ENCODE measurements at regions not wholly inside any gene's neighbourhood (a gene's known extent, or its start where the extent isn't known, plus 50 kb on each side); places are given as distances from the start of the nearest gene placed in this dataset.
"Not testable (repeated sequence)": the region's sequence is repeated elsewhere in the genome, so short reads cannot be mapped to it uniquely, and the experiment has no call there.

GRCh38 chr5:120152931-120153330 is 311.2 kb upstream of the PRR16 start:
- DNase-seq, result no peak

GRCh38 chr5:120153551-120153950 is 310.5 kb upstream of the PRR16 start:
- no peak for DNase-seq

GRCh38 chr5:120155873-120156272 is 308.2 kb upstream of the PRR16 start:
- no peak for DNase-seq

GRCh38 chr5:120158211-120158610 is 305.9 kb upstream of the PRR16 start:
- DNase-seq, result no peak

- no peak for DNase-seq
These were observed 304.9 kb upstream of the PRR16 start for GRCh38 chr5:120159155-120159554.

GRCh38 chr5:120160124-120160895 is 303.8 kb upstream of the PRR16 start:
- DNase-seq, result peak; percentile 59

- DNase-seq, result no peak
These were observed 301.8 kb upstream of the PRR16 start for GRCh38 chr5:120162321-120162720.

GRCh38 chr5:120164037-120164436 is 300.1 kb upstream of the PRR16 start:
- DNase-seq, result no peak

GRCh38 chr5:120164986-120165385 is 299.1 kb upstream of the PRR16 start:
- DNase-seq, result no peak

- DNase-seq, result no peak
These were observed 291.0 kb upstream of the PRR16 start for GRCh38 chr5:120173125-120173524.

GRCh38 chr5:120174089-120174488 is 290.0 kb upstream of the PRR16 start:
- no peak for DNase-seq

- not testable (repeated sequence) for DNase-seq
These were observed 282.9 kb upstream of the PRR16 start for GRCh38 chr5:120181238-120181637.

GRCh38 chr5:120194650-120195049 is 269.4 kb upstream of the PRR16 start:
- not testable (repeated sequence) for DNase-seq

GRCh38 chr5:120199559-120199958 is 264.5 kb upstream of the PRR16 start:
- no peak for DNase-seq

GRCh38 chr5:120207129-120207528 is 257.0 kb upstream of the PRR16 start:
- peak; percentile 32 for DNase-seq

GRCh38 chr5:120217001-120217400 is 247.1 kb upstream of the PRR16 start:
- DNase-seq, result no peak

GRCh38 chr5:120219988-120220387 is 244.1 kb upstream of the PRR16 start:
- no peak for DNase-seq

GRCh38 chr5:120225524-120225923 is 238.6 kb upstream of the PRR16 start:
- DNase-seq, result no peak

- no peak for DNase-seq
These were observed 235.7 kb upstream of the PRR16 start for GRCh38 chr5:120228262-120229031.

GRCh38 chr5:120229036-120229435 is 235.1 kb upstream of the PRR16 start:
- no peak for DNase-seq

GRCh38 chr5:120231563-120231962 is 232.5 kb upstream of the PRR16 start:
- DNase-seq, result no peak

- no peak for DNase-seq
These were observed 227.7 kb upstream of the PRR16 start for GRCh38 chr5:120236360-120236759.

- DNase-seq, result no peak
These were observed 225.0 kb upstream of the PRR16 start for GRCh38 chr5:120239086-120239485.

GRCh38 chr5:120240706-120241105 is 223.4 kb upstream of the PRR16 start:
- peak; percentile 40 for DNase-seq

Measured in fibroblast of skin of scalp (primary cell).